Peyer's patch (tissue), 4 donors: ENCODE measurements at regions not wholly inside any gene's neighbourhood (a gene's known extent, or its start where the extent isn't known, plus 50 kb on each side); places are given as distances from the start of the nearest gene placed in this dataset.

Experiments used
- CTCF ChIP-seq, 6 experiments: fragments of 450-650 bp in 4 of 6; fragments of 200-600 bp in 2 of 6; sonication (generic) in 1 of 6; IDR thresholded peaks; one replicate each; pipeline ENCODE4 v1.5.1; 2017 to 2019; ENCODE audit warnings: antibody characterized with exemption in 6 of 6, mild to moderate bottlenecking in 3 of 6, moderate library complexity in 1 of 6
- POLR2A ChIP-seq, 2 donors: fragments of 450-650 bp; IDR thresholded peaks; one replicate each; pipeline ENCODE4 v1.5.1; 2017; ENCODE audit warnings: antibody characterized with exemption in 2 of 2, mild to moderate bottlenecking in 2 of 2, moderate library complexity in 2 of 2

GRCh38 chr7:123271856-123272255, 72.1 kb upstream of the SLC13A1 start:
- TF ChIP-seq POLR2A (IDR thresholded peaks at IDR 0.05) (no peak), CTCF (IDR thresholded peaks at IDR 0.05) (no peak)
